Ishikawa (cell line): ENCODE measurements at regions not wholly inside any gene's neighbourhood (a gene's known extent, or its start where the extent isn't known, plus 50 kb on each side); places are given as distances from the start of the nearest gene placed in this dataset.

ENCODE experiments used
- MAX ChIP-seq: IDR thresholded peaks from 2 replicates; pipeline ENCODE4 v1.6.1; 2012
- ZBTB7A ChIP-seq: IDR thresholded peaks from 2 replicates; pipeline ENCODE4 v1.6.1; 2012; ENCODE audit warnings: low read depth

DNA sequence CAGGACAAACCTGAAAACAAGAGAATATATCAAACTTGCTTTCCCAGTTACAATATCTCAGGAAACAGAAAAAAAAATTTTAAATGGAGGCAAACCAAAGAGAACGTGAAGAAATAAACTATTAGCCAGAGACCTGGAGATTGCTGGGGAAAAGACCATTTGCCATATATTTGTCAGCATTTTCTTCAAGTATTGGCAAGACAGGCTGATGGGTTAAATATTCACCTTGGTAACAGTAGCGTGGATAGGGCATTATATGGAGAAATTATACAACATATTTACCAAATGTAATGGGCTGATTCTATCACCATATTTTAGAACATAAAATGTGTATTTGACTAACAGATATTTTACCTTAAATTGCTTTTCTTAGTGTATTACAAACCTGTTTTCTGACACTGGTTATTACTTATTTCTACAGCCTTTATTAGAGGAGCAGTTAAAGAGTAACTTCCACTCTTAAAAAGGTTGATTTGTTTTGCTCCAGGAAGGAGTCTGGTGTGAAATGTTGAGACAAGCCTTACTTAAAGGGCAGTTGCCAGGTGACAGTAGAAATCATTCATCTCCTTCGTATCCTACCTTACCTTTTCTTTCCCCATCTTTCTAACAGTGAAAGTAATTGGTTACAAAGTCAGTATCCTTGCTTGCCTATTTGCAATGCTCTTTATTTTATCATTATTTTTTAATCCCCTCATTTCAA, 575.5 kb downstream of the GBA3 start:
- TF ChIP-seq MAX (no peak), ZBTB7A (no peak)
